Eye (tissue), 1 donor: ENCODE measurements at regions not wholly inside any gene's neighbourhood (a gene's known extent, or its start where the extent isn't known, plus 50 kb on each side); places are given as distances from the start of the nearest gene placed in this dataset.

Experiments used
- DNase-seq: peaks from one replicate; pipeline ENCODE4 v3.0.0-alpha.2; 2015

- DNase-seq = no peak
Measured at GRCh38 chr2:64322433-64322832, 131.5 kb upstream of the LGALSL start.

GRCh38 chr2:64323197-64323596 lies 130.8 kb upstream of the LGALSL start:
- DNase-seq = no peak

GRCh38 chr2:64324746-64325410 lies 129.1 kb upstream of the LGALSL start:
- DNase-seq = no peak

DNA sequence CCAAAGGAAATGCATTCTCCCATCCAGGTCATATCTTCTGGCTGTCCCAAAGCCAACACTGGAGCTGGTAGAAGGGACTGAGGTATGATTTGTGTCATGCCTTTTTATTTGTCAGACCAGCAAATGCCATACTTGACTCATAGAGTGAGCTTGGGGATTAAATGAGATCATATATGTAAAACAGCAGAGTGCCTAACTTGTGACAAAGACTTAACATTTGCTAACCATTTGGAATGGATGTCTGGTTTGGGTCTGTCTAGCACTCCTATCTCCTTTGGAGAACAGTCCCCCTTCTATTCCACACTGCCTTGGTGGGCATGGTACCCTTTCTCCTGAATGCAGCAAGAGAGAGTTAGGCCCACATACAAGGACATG lies 128.5 kb upstream of the LGALSL start:
- DNase-seq = no peak

- DNase-seq = no peak
Measured at GRCh38 chr2:64325852-64326577, 127.9 kb upstream of the LGALSL start.

- no peak for DNase-seq
Measured at GRCh38 chr2:64326578-64327050, 127.3 kb upstream of the LGALSL start.

DNA sequence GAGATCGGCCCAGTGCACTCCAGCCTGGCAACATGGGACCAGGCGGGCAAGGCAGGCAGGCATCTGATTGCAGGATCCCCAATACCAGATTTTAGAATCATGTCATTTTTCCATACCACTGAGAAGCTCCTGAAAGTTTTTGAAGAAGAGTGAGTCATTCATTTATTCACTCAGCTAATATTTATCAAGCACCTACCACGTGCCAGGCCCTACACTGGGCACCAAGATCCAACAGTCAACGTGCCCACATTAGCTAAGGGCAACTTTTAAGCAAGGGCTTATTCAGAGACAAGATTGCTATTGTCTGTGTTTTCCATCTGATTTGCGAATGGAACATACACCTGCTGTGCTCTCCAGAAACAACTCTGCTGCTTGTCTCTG lies 126.8 kb upstream of the LGALSL start:
- no peak for DNase-seq

DNA sequence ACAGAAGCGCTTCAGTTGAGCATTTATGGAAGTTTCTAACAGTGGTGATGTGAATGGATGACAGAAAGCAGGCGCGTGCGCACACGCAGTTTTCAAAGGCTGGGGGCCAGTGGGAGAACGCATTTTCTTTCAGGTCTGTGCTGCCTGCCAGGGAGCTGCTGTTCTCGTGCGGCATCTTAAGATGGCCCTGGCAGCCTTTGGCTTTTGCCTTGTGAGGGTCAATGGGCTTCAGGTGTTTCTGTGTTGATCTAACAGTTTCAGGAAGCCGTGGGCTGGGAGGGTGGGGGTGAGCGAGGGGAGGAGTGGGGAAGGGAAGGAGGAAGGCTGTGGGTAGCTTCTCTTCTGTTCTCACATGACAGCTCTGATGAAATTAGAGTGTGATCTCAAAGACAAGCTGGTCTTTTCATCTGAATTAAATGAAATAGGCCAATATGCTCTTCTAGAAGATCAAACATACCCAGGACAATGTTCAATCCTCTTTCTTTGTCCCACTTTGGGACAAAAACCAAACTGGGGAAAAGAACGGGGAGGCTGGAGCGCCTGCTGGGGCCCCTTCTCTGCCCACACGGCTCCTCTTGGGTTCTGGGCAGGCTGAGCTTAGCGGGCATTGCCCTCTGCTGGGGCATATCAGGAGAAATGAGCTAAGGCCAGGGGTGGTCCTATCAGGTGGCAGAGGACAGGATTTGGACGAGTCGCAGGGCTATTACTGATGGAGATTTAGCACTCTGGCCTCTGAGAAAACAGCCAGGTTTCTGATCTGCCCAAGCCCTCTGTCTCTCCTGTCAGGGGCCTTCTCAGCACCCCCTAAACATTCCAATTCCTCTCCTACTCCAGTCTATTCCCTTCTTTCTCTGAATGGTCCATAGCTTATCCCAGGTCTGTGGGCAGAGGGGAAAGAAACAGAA lies 126.2 kb upstream of the LGALSL start:
- peak; percentile 54 for DNase-seq

GRCh38 chr2:64328415-64328722 lies 125.6 kb upstream of the LGALSL start:
- no peak for DNase-seq

DNA sequence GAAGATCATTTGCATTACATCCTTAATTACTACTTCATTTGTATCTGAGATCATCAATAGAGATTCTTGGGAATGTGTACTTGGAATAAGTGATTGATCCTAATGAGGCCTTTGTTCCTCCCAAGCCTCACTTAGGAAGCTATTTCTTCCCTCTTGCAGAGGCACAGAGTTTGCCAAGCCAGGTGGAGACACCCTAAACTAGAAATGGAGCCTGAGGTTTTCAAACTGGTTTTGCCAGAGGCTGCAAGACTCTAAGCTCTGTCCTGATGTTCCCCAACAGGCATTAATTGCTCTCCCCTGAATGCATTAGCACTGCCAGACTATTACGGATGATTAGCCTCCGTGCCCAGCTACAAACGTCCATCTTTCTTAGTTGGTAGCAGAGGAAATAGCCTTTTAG lies 125.2 kb upstream of the LGALSL start:
- DNase-seq = no peak

- no peak for DNase-seq
Measured at GRCh38 chr2:64329848-64330247, 124.1 kb upstream of the LGALSL start.

DNA sequence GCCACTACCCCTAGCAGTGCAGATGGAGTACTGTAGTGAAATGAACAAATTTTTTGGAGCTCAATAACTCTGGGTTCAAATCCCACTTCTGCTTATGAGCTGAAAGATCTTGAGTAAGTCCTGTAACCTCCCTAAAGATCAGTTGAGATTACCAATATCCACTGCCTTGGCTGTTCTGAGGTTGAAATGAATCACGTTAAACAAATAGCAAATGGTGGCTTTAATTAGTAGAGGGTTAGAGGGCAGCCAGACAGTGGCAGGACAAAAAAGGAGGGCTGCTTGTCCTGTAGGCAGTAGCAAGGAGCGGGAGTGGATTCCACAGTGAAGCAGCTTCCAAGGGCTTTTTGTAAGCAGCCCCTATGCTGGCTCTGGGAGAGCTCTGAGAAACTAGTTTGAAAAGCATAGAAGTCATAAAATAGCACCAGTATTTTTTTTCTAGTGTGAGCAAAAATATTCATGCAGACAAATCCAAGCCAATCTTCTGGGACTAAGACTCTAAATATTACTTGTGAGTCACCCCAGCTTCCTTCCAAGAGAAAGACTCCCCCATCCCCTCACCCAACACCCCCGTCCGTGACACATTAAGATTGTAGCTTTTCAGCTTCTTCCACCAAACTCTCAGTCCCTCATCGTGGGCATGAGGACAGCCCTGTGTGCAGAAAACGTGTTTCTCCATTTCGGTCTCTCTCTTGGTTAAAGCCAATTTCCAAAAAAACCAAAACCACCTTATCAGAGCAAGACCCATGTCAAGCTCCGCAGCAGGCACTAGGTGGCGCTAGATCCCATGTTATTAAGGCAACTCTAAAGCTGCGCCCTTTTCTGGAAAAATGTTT lies 123.5 kb upstream of the LGALSL start:
- DNase-seq = peak; percentile 96

GRCh38 chr2:64331114-64331645 lies 122.8 kb upstream of the LGALSL start:
- DNase-seq = no peak

- no peak for DNase-seq
Measured at GRCh38 chr2:64331849-64332699, 121.9 kb upstream of the LGALSL start.

- DNase-seq = no peak
Measured at GRCh38 chr2:64336171-64336570, 117.8 kb upstream of the LGALSL start.

DNA sequence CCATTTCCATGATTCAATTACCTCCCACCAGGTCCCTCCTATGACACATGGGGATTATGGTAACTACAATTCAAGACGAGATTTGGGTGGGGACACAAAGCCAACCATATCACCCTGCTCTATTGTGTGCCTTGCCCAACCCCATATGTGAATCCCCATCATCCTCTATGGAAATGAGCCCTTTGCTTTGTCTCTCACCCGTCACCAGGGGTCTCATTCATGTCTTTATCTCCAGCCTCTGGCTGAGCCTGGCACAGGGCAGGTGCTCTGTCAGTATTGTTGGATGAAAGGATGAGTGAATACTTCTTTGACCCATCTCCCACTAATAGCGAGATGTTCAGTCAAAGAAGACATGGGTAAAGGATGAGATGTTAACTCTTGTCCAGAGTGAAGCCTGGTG lies 116.6 kb upstream of the LGALSL start:
- no peak for DNase-seq

DNA sequence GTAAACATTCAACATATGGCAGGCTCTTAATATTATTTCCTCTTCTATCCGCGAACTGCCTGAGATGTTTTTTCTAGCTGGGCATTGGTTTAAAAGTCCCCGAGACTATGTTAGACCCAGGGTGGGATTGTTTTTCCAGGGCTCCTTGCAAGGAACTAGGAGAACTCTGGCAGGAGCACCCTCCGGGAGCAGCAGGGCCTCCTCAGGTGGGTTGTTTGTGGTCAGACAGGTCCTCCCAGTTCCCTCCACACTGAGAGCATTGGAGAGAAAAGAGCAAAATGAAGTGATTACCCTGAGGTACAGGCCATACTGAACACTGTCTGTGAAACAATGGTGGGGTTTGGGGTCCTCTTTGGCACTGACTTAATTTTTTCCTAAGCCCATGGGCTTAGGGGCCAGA lies 115.9 kb upstream of the LGALSL start:
- no peak for DNase-seq

DNA sequence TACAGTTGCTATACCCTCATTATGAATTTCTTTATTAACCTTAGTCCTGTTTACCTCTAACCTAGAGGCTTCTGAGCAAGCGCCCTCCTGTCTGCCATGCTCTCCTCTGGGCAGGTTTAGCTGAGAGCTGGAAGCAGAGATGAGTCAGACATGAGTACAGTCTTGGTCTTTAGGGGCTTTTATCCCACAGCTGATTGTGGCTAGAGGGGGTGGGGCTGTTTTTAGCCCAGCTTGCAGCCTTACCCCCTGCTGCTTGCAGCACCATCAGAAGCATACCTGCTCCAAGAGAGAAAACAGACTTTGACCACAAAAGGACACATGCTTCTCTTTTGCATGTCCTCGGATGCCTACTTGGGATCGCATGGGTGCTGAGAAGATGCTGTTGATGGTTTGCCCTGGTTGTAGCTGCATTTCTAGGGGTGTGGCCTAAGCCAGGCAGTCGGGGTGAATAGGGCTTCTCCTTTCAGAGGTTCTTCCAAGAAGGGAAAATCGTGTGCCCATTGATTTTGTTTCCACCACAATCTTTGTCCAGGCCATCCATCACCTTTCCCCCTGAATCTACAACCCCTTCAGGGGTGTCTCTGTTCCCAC lies 115.0 kb upstream of the LGALSL start:
- no peak for DNase-seq

DNA sequence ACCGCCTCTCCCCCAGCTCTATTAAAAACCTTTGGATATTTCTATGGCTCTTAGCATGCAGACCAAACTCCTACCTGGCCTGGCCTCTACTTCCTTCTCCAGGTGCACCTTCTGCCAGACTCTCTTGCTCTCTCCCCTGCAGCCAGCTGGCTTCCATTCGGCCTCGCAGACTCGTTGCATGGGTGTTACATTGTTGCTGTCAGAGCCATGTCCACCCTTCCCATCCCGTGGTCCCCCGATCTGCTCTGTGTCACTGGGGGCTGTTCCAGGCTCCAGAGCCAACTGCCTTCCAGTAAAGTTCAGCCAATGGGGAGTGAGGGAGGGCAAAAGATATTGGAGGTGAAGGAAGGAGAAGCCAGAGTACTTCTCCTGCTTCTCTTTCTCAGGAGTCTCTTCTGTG lies 112.5 kb upstream of the LGALSL start:
- DNase-seq = no peak

GRCh38 chr2:64342195-64343099 lies 111.5 kb upstream of the LGALSL start:
- DNase-seq = no peak
